GM12878 (cell line): ENCODE measurements at regions not wholly inside any gene's neighbourhood (a gene's known extent, or its start where the extent isn't known, plus 50 kb on each side); places are given as distances from the start of the nearest gene placed in this dataset.

ENCODE experiments used
- ATAC-seq: fragments of 200-7000 bp; cut with Tn5 transposase; 3 replicates; pipeline ENCODE4 v1.9.1; 2020; ENCODE audit warnings: mild to moderate bottlenecking, moderate library complexity
- BruUV-seq: library from RNA; stranded (reverse); fragments of 400-500 nt; replicated peaks from 2 replicates; lab custom pipeline; 2021; lab: Mats Ljungman, UMichigan
- CTCF ChIA-PET: fragments of 300-600 bp; sonication (Branson Sonifier 250); formaldehyde crosslinking; extraction: SDS; loops from one replicate; lab custom pipeline; 2021; ENCODE audit warnings: inconsistent platforms; lab: Yijun Ruan, JAX
- POLR2A ChIA-PET: fragments of 350-600 bp; formaldehyde crosslinking; extraction: SDS; loops from one replicate; lab custom pipeline; 2021; ENCODE audit warnings: inconsistent platforms; lab: Charles Lee
- RAD21 ChIA-PET: fragments of 300-600 bp; sonication (Branson Sonifier 250); formaldehyde crosslinking; loops from one replicate; lab custom pipeline; 2023; ENCODE audit warnings: antibody characterized with exemption; ENCODE audit not compliant: unreplicated experiment; lab: Charles Lee
- SMC1A ChIA-PET: fragments of 300-600 bp; sonication (Branson Sonifier 250); formaldehyde crosslinking; loops from one replicate; lab custom pipeline; 2023; ENCODE audit not compliant: unreplicated experiment, uncharacterized antibody; lab: Charles Lee
- DNase-seq: peaks from one replicate; pipeline ENCODE4 v3.0.0-alpha.2; 2011; ENCODE audit warnings: low read depth, low spot score
- FAIRE-seq: peaks from 3 replicates; lab custom pipeline; 2011; peaks lifted over from hg19 to GRCh38; lab: Jason Lieb, UNC
- H2AFZ ChIP-seq: 2 replicates; pipeline ENCODE4 v1.6.0; 2011; ENCODE audit warnings: low read depth, low read length, control low read depth; ENCODE audit not compliant: control insufficient read depth
- H3K27ac ChIP-seq: 2 replicates; pipeline ENCODE4 v1.5.1; 2011; ENCODE audit warnings: control low read depth; ENCODE audit not compliant: control insufficient read depth, insufficient read depth
- H3K27me3 ChIP-seq, 2 experiments: replicated peaks in 1 of 2; 2 replicates each; pipeline versions ENCODE4 v1.6.0 to v1.6.1; 2011; ENCODE audit warnings: low read length in 1 of 2; ENCODE audit not compliant: control insufficient read depth in 2 of 2, insufficient read depth in 2 of 2
- H3K36me3 ChIP-seq, 2 experiments: 2 replicates each; pipeline ENCODE4 v1.5.1; 2011; ENCODE audit warnings: low read length in 1 of 2; ENCODE audit not compliant: control insufficient read depth in 2 of 2, insufficient read depth in 2 of 2
- H3K4me1 ChIP-seq: 2 replicates; pipeline ENCODE4 v1.6.1; 2011; ENCODE audit warnings: mild to moderate bottlenecking, low read length, moderate library complexity, mixed read lengths; ENCODE audit not compliant: control insufficient read depth, insufficient read depth
- H3K4me2 ChIP-seq: 2 replicates; pipeline ENCODE4 v1.6.0; 2011; ENCODE audit warnings: control low read depth; ENCODE audit not compliant: control insufficient read depth, insufficient read depth
- H3K4me3 ChIP-seq: fragments of 200-600 bp; sonication (generic); 2 replicates; pipeline ENCODE4 v1.5.1; 2016
- H3K79me2 ChIP-seq: 2 replicates; pipeline ENCODE4 v1.6.0; 2011; ENCODE audit warnings: low read length; ENCODE audit not compliant: control insufficient read depth, insufficient read depth
- H3K9ac ChIP-seq: 2 replicates; pipeline ENCODE4 v1.8.0; 2011; ENCODE audit warnings: low read length, control low read depth, mixed read lengths; ENCODE audit not compliant: control insufficient read depth, insufficient read depth
- H3K9me3 ChIP-seq: replicated peaks from 3 replicates; pipeline ENCODE4 v1.5.1; 2011; ENCODE audit warnings: mild to moderate bottlenecking, low read length; ENCODE audit not compliant: control insufficient read depth, insufficient read depth
- H4K20me1 ChIP-seq: 2 replicates; pipeline ENCODE4 v1.6.0; 2011; ENCODE audit not compliant: control insufficient read depth, insufficient read depth
- ATF7 ChIP-seq: fragments of 450-650 bp; IDR thresholded peaks from 2 replicates; pipeline ENCODE4 v1.6.1; 2016; ENCODE audit warnings: low read depth, mild to moderate bottlenecking
- CEBPB ChIP-seq, 2 experiments: fragments of 150-350 bp in 1 of 2; IDR thresholded peaks; 2 replicates each; pipeline ENCODE4 v1.6.1; 2012 to 2014; ENCODE audit warnings: low read depth in 2 of 2, low read length in 2 of 2, borderline replicate concordance in 1 of 2, inconsistent platforms in 1 of 2
- EP300 ChIP-seq, 2 experiments: fragments of 150-350 bp in 1 of 2; IDR thresholded peaks; 2 replicates each; pipeline ENCODE4 v1.6.1; 2011 to 2012; ENCODE audit warnings: low read depth in 2 of 2, low read length in 2 of 2, borderline replicate concordance in 1 of 2, improper control_type of control experiment in 1 of 2, inconsistent platforms in 1 of 2; ENCODE audit not compliant: control insufficient read depth in 1 of 2
- HDAC6 ChIP-seq: fragments of 200-600 bp; sonication (generic); IDR thresholded peaks from one replicate; pipeline ENCODE4 v1.8.0; 2017; ENCODE audit warnings: antibody characterized with exemption; ENCODE audit not compliant: unreplicated experiment
- HDGF ChIP-seq: fragments of 450-650 bp; IDR thresholded peaks from 2 replicates; pipeline ENCODE4 v1.6.1; 2016; ENCODE audit warnings: antibody characterized with exemption
- IKZF1 ChIP-seq: fragments of 450-650 bp; conservative IDR thresholded peaks from 2 replicates; pipeline ENCODE4 v1.6.1; 2017; ENCODE audit warnings: antibody characterized with exemption, mild to moderate bottlenecking
- JUNB ChIP-seq: IDR thresholded peaks from 2 replicates; pipeline ENCODE4 v1.6.1; 2016; ENCODE audit warnings: antibody characterized with exemption, mild to moderate bottlenecking
- MYC ChIP-seq: IDR thresholded peaks from 2 replicates; pipeline ENCODE4 v1.6.1; 2011; ENCODE audit warnings: mild to moderate bottlenecking, low read length, moderate library complexity, inconsistent platforms; ENCODE audit not compliant: insufficient read depth, insufficient replicate concordance, insufficient read length, severe bottlenecking
- RAD51 ChIP-seq: fragments of 450-650 bp; IDR thresholded peaks from 2 replicates; pipeline ENCODE4 v1.6.1; 2016; ENCODE audit warnings: moderate library complexity, mild to moderate bottlenecking, inconsistent platforms
- RCOR1 ChIP-seq: conservative IDR thresholded peaks from 2 replicates; pipeline ENCODE4 v1.6.1; 2012; ENCODE audit warnings: low read depth, low read length, improper control_type of control experiment
- SIN3A ChIP-seq: IDR thresholded peaks from 2 replicates; pipeline ENCODE4 v1.6.1; 2012; ENCODE audit warnings: low read depth, low read length, improper control_type of control experiment
- TCF7 ChIP-seq: IDR thresholded peaks from 2 replicates; pipeline ENCODE4 v1.6.1; 2014; ENCODE audit warnings: antibody characterized with exemption, borderline replicate concordance
- YY1 ChIP-seq: IDR thresholded peaks from 2 replicates; pipeline ENCODE4 v1.6.1; 2011; ENCODE audit warnings: low read depth, mild to moderate bottlenecking, low read length
- ZBED1 ChIP-seq: IDR thresholded peaks from 2 replicates; pipeline ENCODE4 v1.6.1; 2016; ENCODE audit warnings: borderline replicate concordance
- WGBS: methylation state at CpG from one replicate; pipeline ENCODE4 v1.1.6; 2016; ENCODE audit warnings: low lambda C conversion rate; ENCODE audit not compliant: insufficient replicate concordance, insufficient coverage; ENCODE audit errors: missing lambda C conversion rate; 5-methylcytosine and 5-hydroxymethylcytosine counted together
- in situ Hi-C: fragments of 300-500 bp; cut with MboI; formaldehyde crosslinking; loops from 9 replicates; pipeline ENCODE4 v1.14.3; 2018; ENCODE audit warnings: mixed read lengths
- intact Hi-C: fragments of 100-400 bp; cut with micrococcal nuclease; formaldehyde crosslinking; loops from one replicate; pipeline ENCODE4 v1.14.2; 2022; ENCODE audit not compliant: unreplicated experiment
- TF ChIP-seq, protein P1 (sequence below): fragments of 450-650 bp; IDR thresholded peaks from 2 replicates; pipeline ENCODE4 v1.6.1; 2017; ENCODE audit warnings: antibody characterized with exemption, mild to moderate bottlenecking, moderate library complexity
- TF ChIP-seq, protein P2 (sequence below): fragments of 450-650 bp; IDR thresholded peaks from 2 replicates; pipeline ENCODE4 v1.6.1; 2018; ENCODE audit warnings: mild to moderate bottlenecking, low read depth, moderate library complexity; ENCODE audit not compliant: partially characterized antibody
- TF ChIP-seq, protein P3 (sequence below): IDR thresholded peaks from 2 replicates; pipeline ENCODE4 v1.6.1; 2011; ENCODE audit warnings: borderline replicate concordance, low read depth, mild to moderate bottlenecking, moderate library complexity, mixed read lengths, low read length; ENCODE audit not compliant: insufficient read depth; ENCODE audit errors: extremely low read length

DNA sequence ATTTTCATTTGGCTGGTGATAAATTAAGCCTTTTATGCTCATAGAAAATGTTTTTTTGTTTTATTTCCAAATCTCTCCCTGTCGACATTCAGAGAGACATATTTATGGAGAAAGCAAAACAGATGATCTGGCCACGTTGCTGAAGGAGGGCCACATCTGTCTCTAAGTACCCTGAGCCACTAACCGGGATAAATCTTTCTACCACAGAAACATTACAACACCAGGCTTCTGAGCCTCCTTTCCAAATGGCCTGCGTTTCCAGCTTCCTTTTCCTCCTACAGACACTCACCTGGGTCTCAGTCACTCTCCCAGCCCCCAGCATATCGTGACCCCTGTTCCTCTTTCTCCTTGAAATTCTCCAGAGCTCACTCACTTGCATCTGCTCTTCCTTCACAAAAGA lies 161.0 kb downstream of the ARRDC4 start:
- no peaks in the 10 kb centered on the region for H3K9me3 ChIP-seq
- POLR2A ChIA-PET = no interaction called here
- SMC1A ChIA-PET = no interaction called here
- ATAC-seq (no peak), DNase-seq (no peak), FAIRE-seq (no peak)
- H3K36me3 ChIP-seq = no peaks in the 10 kb centered on the region
- no peaks in the 10 kb centered on the region for H3K27me3 ChIP-seq
- TF ChIP-seq EP300 (IDR thresholded peaks at IDR 0.05; ENCODE audit: borderline replicate concordance in 1 of 2, control insufficient read depth in 1 of 2, low read depth in 2 of 2, low read length in 2 of 2) (no peak), RAD51 (no peak), RCOR1 (no peak), CEBPB (IDR thresholded peaks at IDR 0.05; ENCODE audit: borderline replicate concordance in 1 of 2, low read depth in 2 of 2, low read length in 2 of 2) (no peak), YY1 (no peak), TCF7 (no peak), MYC (no peak), ZBED1 (no peak), IKZF1 (no peak), JUNB (no peak), ATF7 (no peak), HDAC6 (no peak), SIN3A (no peak), HDGF (no peak)
- TF ChIP-seq, protein P1, sequence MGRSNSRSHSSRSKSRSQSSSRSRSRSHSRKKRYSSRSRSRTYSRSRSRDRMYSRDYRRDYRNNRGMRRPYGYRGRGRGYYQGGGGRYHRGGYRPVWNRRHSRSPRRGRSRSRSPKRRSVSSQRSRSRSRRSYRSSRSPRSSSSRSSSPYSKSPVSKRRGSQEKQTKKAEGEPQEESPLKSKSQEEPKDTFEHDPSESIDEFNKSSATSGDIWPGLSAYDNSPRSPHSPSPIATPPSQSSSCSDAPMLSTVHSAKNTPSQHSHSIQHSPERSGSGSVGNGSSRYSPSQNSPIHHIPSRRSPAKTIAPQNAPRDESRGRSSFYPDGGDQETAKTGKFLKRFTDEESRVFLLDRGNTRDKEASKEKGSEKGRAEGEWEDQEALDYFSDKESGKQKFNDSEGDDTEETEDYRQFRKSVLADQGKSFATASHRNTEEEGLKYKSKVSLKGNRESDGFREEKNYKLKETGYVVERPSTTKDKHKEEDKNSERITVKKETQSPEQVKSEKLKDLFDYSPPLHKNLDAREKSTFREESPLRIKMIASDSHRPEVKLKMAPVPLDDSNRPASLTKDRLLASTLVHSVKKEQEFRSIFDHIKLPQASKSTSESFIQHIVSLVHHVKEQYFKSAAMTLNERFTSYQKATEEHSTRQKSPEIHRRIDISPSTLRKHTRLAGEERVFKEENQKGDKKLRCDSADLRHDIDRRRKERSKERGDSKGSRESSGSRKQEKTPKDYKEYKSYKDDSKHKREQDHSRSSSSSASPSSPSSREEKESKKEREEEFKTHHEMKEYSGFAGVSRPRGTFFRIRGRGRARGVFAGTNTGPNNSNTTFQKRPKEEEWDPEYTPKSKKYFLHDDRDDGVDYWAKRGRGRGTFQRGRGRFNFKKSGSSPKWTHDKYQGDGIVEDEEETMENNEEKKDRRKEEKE = no peak
- TF ChIP-seq, protein P2, sequence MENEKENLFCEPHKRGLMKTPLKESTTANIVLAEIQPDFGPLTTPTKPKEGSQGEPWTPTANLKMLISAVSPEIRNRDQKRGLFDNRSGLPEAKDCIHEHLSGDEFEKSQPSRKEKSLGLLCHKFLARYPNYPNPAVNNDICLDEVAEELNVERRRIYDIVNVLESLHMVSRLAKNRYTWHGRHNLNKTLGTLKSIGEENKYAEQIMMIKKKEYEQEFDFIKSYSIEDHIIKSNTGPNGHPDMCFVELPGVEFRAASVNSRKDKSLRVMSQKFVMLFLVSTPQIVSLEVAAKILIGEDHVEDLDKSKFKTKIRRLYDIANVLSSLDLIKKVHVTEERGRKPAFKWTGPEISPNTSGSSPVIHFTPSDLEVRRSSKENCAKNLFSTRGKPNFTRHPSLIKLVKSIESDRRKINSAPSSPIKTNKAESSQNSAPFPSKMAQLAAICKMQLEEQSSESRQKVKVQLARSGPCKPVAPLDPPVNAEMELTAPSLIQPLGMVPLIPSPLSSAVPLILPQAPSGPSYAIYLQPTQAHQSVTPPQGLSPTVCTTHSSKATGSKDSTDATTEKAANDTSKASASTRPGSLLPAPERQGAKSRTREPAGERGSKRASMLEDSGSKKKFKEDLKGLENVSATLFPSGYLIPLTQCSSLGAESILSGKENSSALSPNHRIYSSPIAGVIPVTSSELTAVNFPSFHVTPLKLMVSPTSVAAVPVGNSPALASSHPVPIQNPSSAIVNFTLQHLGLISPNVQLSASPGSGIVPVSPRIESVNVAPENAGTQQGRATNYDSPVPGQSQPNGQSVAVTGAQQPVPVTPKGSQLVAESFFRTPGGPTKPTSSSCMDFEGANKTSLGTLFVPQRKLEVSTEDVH = no peak
- TF ChIP-seq, protein P3, sequence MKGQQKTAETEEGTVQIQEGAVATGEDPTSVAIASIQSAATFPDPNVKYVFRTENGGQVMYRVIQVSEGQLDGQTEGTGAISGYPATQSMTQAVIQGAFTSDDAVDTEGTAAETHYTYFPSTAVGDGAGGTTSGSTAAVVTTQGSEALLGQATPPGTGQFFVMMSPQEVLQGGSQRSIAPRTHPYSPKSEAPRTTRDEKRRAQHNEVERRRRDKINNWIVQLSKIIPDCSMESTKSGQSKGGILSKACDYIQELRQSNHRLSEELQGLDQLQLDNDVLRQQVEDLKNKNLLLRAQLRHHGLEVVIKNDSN = no peak
- in situ Hi-C loops = no loop called here
- H3K4me2 ChIP-seq = no peak overlapping the region
- RAD21 ChIA-PET = no interaction called here
- intact Hi-C loops = no loop called here
- 7% methylated on average over 5 of the region's 5 CpGs for WGBS
- BruUV-seq = no TSS peak
- H4K20me1 ChIP-seq = no peaks in the 10 kb centered on the region
- no peaks in the 10 kb centered on the region for H3K79me2 ChIP-seq
- no peak overlapping the region for H2AFZ ChIP-seq
- H3K9ac ChIP-seq = no peak overlapping the region
- CTCF ChIA-PET = no interaction called here
- H3K4me3 ChIP-seq = no peak overlapping the region
- no peak overlapping the region for H3K27ac ChIP-seq
- no peaks in the 10 kb centered on the region for H3K4me1 ChIP-seq
